HFFc6 (cell line): ENCODE measurements at regions not wholly inside any gene's neighbourhood (a gene's known extent, or its start where the extent isn't known, plus 50 kb on each side); places are given as distances from the start of the nearest gene placed in this dataset.
A peak's percentile ranks its signal among the peaks of the same experiment; 100 is the strongest.

ENCODE experiments used
- DNase-seq: peaks from one replicate; pipeline ENCODE4 v3.0.0-alpha.2; 2018
- H3K27ac Mint-ChIP-seq: 2 replicates; pipeline ENCODE4 v1.8.0; 2020; ENCODE audit warnings: mild to moderate bottlenecking, mixed read lengths
- H3K27me3 Mint-ChIP-seq: 2 replicates; pipeline ENCODE4 v1.8.0; 2021; ENCODE audit warnings: mild to moderate bottlenecking, moderate library complexity, mixed read lengths; ENCODE audit not compliant: insufficient read depth
- H3K36me3 Mint-ChIP-seq: 2 replicates; pipeline ENCODE4 v1.8.0; 2021; ENCODE audit warnings: low read depth, mixed read lengths
- H3K4me1 Mint-ChIP-seq: 2 replicates; pipeline ENCODE4 v1.8.0; 2020; ENCODE audit warnings: low read depth, mixed read lengths
- H3K4me3 Mint-ChIP-seq: 2 replicates; pipeline ENCODE4 v1.8.0; 2020; ENCODE audit warnings: mild to moderate bottlenecking, moderate library complexity, mixed read lengths
- H3K9me3 Mint-ChIP-seq: 2 replicates; pipeline ENCODE4 v1.8.0; 2020; ENCODE audit warnings: mild to moderate bottlenecking, mixed read lengths
- TF ChIP-seq, protein P1 (sequence below): fragments of 200-600 bp; sonication (generic); IDR thresholded peaks from 2 replicates; pipeline ENCODE4 v1.5.0; 2021; ENCODE audit warnings: antibody characterized with exemption, mild to moderate bottlenecking

DNA sequence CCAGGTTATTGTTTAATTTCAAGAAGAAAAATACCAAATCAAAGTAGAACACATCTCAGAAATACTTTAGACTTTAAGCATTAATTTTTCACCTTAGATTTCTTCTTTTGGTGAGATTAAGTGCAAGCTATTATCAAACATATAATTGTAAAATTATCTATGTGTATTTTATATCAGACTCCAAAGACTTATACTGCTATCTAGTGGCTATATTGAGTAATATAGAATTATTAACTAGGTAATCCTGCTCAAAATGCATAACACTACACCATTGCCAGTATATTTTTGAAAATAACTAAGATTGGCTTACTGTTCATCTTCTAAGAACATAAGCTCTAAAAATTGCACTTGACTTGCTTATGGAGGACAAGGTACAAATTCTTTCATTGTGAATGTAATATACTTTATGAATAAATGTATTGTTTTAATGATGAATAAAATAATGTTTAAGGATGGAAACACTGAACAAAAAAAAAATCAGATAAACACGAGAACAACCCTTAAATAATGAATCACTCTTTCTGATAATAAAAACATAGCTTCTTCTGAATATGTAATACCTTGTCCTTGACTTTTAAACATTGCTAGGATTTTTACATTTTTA, 86.7 kb upstream of the GNAI1 start:
- Mint-ChIP-seq H3K27me3 (peaks cover 1% of the 10 kb centered on the region; the same call in 1 of the 2 replicates), H3K4me1 (peaks cover 9% of the 10 kb centered on the region), H3K4me3 (no peak overlapping the region), H3K9me3 (peaks cover 23% of the 10 kb centered on the region), H3K36me3 (peaks cover 22% of the 10 kb centered on the region), H3K27ac (no peak overlapping the region)
- peak; percentile 6 for DNase-seq
- TF ChIP-seq, protein P1, sequence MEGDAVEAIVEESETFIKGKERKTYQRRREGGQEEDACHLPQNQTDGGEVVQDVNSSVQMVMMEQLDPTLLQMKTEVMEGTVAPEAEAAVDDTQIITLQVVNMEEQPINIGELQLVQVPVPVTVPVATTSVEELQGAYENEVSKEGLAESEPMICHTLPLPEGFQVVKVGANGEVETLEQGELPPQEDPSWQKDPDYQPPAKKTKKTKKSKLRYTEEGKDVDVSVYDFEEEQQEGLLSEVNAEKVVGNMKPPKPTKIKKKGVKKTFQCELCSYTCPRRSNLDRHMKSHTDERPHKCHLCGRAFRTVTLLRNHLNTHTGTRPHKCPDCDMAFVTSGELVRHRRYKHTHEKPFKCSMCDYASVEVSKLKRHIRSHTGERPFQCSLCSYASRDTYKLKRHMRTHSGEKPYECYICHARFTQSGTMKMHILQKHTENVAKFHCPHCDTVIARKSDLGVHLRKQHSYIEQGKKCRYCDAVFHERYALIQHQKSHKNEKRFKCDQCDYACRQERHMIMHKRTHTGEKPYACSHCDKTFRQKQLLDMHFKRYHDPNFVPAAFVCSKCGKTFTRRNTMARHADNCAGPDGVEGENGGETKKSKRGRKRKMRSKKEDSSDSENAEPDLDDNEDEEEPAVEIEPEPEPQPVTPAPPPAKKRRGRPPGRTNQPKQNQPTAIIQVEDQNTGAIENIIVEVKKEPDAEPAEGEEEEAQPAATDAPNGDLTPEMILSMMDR, result peak; percentile 83

DNA sequence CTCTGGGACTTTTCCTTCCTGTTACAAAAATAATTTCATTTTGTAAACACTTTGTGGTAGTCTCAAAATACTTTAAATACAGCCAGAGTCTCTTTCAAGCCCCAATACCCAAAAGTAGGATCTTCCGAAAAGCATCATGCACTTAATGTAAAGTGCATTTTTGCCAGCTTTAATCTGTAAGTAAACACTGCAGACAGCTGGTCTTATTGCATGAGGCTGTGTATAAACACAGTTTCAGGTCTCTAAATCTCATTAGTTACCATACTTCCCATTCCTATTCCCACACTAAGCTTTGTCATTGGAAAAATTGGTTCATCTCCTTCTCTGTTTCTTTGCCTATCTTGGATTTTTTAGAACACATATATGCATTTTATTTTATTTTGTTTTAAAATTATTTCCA, 87.6 kb upstream of the GNAI1 start:
- Mint-ChIP-seq H3K9me3 (peaks cover 23% of the 10 kb centered on the region), H3K36me3 (peaks cover 22% of the 10 kb centered on the region), H3K27ac (0 out of 2 replicates have a peak overlapping the region, but pooled peaks have one; percentile 31), H3K4me3 (no peak overlapping the region), H3K4me1 (peaks cover 9% of the 10 kb centered on the region), H3K27me3 (peaks cover 1% of the 10 kb centered on the region; the same call in 1 of the 2 replicates)
- DNase-seq, result no peak
- TF ChIP-seq, protein P1, result no peak

GRCh38 chr7:80044796-80045195, 89.8 kb upstream of the GNAI1 start:
- no peak overlapping the region for H3K27ac Mint-ChIP-seq
- no peak overlapping the region for H3K4me3 Mint-ChIP-seq
- peaks cover 1% of the 10 kb centered on the region; the same call in 1 of the 2 replicates for H3K27me3 Mint-ChIP-seq
- TF ChIP-seq, protein P1, result no peak
- H3K36me3 Mint-ChIP-seq, result peaks cover 22% of the 10 kb centered on the region
- no peak for DNase-seq
- H3K9me3 Mint-ChIP-seq, result peaks cover 23% of the 10 kb centered on the region
- peaks cover 18% of the 10 kb centered on the region for H3K4me1 Mint-ChIP-seq

- Mint-ChIP-seq H3K9me3 (peaks cover 22% of the 10 kb centered on the region), H3K4me3 (no peak overlapping the region), H3K27me3 (no peaks in the 10 kb centered on the region), H3K4me1 (peaks cover 15% of the 10 kb centered on the region), H3K27ac (no peak overlapping the region), H3K36me3 (peaks cover 21% of the 10 kb centered on the region)
- TF ChIP-seq, protein P1, result no peak
- DNase-seq, result no peak
These were observed 93.9 kb upstream of the GNAI1 start for GRCh38 chr7:80040752-80041151.

GRCh38 chr7:80040335-80040734, 94.3 kb upstream of the GNAI1 start:
- H3K27me3 Mint-ChIP-seq, result no peaks in the 10 kb centered on the region
- H3K9me3 Mint-ChIP-seq, result peaks cover 18% of the 10 kb centered on the region
- DNase-seq, result no peak
- H3K36me3 Mint-ChIP-seq, result peaks cover 17% of the 10 kb centered on the region
- no peak overlapping the region for H3K27ac Mint-ChIP-seq
- no peak overlapping the region for H3K4me3 Mint-ChIP-seq
- peaks cover 15% of the 10 kb centered on the region for H3K4me1 Mint-ChIP-seq
- TF ChIP-seq, protein P1, result no peak
